ENCODE measurements at regions not wholly inside any gene's neighbourhood (a gene's known extent, or its start where the extent isn't known, plus 50 kb on each side); places are given as distances from the start of the nearest gene placed in this dataset.

DNA sequence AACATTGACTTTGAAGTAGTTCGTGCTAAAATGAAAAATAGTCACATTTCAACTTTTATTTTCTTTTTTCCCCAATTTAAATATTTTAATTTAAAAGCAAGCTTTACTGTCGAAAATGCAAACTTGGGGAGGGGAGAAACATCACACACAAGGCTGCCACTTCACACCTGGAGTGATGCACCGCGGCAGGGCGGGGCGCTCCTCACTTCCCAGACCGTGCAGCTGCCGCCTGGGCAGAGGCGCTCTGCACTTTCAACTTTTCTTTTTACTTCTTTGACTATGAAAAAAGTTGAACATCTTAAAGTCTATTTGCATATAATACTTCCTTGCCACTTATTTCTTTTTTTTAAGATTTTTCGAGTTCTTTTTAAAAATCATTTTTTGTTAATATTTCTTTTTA, 993.3 kb upstream of the GJE1 start:
- H3K36me3 Mint-ChIP-seq, result no peaks in the 10 kb centered on the region
- no peak overlapping the region for H3K4me3 Mint-ChIP-seq
- ATAC-seq, result no peak
- no peaks in the 10 kb centered on the region for H3K9me3 Mint-ChIP-seq
- no peak for DNase-seq (ENCODE audit: low spot score in 2 of 2)
- no peaks in the 10 kb centered on the region for H3K4me1 Mint-ChIP-seq
- H3K27ac Mint-ChIP-seq, result no peak overlapping the region

DNA sequence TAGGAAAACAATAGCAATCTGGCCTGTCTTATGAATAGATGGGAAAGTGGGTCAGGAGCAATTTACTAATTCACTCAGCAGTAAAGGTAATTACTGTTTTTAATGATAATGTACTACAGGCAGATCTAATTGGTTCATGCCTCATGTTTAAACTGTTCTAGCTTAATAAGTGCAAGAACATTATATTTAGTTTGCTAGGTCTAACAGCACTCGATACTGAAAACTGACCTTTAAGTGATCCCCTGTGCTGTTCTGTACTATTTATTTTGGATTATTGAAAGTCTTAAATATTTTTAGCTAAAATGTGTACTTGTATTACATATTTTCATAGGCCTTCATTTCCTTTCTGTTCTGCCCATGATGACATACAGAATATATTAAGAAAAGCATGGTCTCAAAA, 998.0 kb upstream of the GJE1 start:
- Mint-ChIP-seq H3K36me3 (no peaks in the 10 kb centered on the region), H3K4me3 (no peak overlapping the region), H3K9me3 (no peaks in the 10 kb centered on the region), H3K4me1 (no peaks in the 10 kb centered on the region), H3K27ac (no peak overlapping the region)
- ATAC-seq (no peak), DNase-seq (ENCODE audit: low spot score in 2 of 2) (no peak)

DNA sequence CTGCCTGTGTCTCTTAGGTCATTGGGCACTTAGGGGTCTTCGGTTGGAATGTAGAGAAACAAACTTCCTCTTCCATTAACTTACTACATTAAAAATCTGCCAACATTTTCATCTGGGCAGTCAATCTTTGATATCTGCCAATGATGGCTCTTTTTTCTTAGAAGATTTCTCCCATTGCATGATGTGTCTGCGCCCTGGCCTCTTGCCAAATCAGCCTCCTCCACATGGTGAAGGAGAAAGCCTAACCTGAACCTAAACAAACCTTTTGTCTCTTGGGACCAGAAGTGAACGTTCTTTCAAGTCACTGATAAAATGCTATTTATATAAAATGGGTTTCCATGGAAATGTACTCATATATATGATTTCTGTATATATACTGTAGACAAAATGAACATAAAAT, 998.9 kb upstream of the GJE1 start:
- H3K27ac Mint-ChIP-seq, result no peak overlapping the region
- no peaks in the 10 kb centered on the region for H3K9me3 Mint-ChIP-seq
- no peak overlapping the region for H3K4me3 Mint-ChIP-seq
- ATAC-seq, result no peak
- H3K4me1 Mint-ChIP-seq, result no peaks in the 10 kb centered on the region
- DNase-seq (ENCODE audit: low spot score in 2 of 2), result no peak
- H3K36me3 Mint-ChIP-seq, result no peaks in the 10 kb centered on the region

DNA sequence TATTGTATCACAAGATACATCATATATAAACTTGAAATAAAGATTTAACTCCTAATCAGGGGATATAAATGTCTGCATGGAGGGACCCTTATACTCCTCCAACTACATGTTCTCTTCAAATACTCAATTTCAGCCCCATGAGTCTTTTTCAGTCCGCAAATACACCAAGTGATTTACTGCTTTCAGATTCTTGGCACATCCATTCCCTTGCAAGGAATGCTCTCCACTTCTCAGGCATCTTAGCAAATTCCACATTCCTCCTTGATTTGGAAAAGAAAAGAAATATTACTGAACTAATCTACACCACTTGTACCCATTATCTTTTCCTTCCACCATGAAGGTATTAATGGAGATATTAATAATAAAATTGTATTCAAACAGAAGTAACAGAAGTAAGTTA, 999.4 kb upstream of the GJE1 start:
- Mint-ChIP-seq H3K27ac (no peak overlapping the region), H3K4me1 (no peaks in the 10 kb centered on the region), H3K9me3 (no peaks in the 10 kb centered on the region), H3K4me3 (no peak overlapping the region), H3K36me3 (no peaks in the 10 kb centered on the region)
- ATAC-seq, result no peak
- no peak for DNase-seq (ENCODE audit: low spot score in 2 of 2)

DNA sequence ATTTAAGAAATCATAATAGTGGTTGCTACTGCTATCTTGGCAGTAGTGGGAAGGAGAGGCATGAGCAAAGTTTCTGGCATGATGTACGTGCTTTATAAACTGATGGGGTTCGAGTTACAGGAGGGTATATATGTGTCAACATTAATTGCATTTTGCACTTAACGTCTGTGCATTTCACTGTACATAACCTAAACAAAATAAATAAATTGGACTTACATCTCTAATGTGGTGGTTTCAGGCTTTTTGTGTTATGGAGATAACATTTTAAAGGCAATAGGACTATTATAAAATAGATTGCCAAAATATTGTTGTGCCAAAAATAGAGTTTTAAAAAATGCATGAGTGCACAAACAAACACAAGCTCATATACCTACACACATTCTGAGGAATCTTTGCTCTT, 1001.1 kb upstream of the GJE1 start:
- no peaks in the 10 kb centered on the region for H3K4me1 Mint-ChIP-seq

DNA sequence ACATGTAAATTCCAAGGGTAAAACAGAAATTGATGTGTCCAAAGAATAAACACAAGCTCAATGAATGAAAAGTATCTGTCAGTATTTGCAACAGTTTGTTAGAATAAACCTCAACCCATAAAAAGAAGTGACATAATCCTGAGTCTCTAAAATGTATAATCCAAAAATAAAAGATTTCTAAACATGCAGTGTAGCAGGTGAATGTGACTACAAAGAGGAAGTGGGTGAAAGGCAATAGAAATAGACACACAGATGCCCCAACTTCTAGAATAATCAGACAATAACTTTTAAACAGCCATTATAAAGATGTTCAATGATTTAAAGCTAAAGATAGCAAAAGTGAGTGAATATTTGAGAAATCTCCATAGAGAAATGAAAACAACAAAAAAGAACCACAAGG, 1009.2 kb upstream of the GJE1 start:
- Mint-ChIP-seq H3K27ac (no peak overlapping the region), H3K9me3 (no peaks in the 10 kb centered on the region), H3K4me3 (no peak overlapping the region), H3K36me3 (no peaks in the 10 kb centered on the region), H3K4me1 (no peaks in the 10 kb centered on the region)
- DNase-seq (ENCODE audit: low spot score in 2 of 2), result no peak
- no peak for ATAC-seq

More for the DNA sequence above, 1001.1 kb upstream of the GJE1 start:
- Mint-ChIP-seq H3K9me3 (no peaks in the 10 kb centered on the region), H3K27ac (no peak overlapping the region), H3K4me3 (no peak overlapping the region), H3K36me3 (no peaks in the 10 kb centered on the region)
- DNase-seq (ENCODE audit: low spot score in 2 of 2) (no peak), ATAC-seq (no peak)

DNA sequence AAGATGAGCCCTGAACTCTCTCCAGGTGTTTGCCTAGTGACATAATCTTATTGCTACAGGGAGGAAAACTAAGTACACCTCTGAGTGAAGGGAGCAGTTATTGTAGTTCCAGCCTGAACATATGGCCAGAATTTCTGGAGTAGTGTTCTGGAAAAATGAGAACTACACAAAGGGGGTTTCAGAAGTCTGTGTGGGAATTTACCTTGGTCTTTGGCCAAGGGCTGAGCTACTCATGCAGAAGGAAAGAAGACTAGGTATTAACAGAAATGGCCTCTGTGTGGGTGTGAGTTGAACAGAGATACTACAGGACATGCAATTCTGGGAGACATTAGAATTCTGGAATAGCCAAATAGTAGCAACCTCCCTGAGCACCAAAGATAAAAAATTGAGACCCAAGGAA, 1009.7 kb upstream of the GJE1 start:
- Mint-ChIP-seq H3K36me3 (no peaks in the 10 kb centered on the region), H3K4me3 (no peak overlapping the region), H3K27ac (no peak overlapping the region), H3K9me3 (no peaks in the 10 kb centered on the region), H3K4me1 (no peaks in the 10 kb centered on the region)
- ATAC-seq, result no peak
- DNase-seq (ENCODE audit: low spot score in 2 of 2), result no peak

DNA sequence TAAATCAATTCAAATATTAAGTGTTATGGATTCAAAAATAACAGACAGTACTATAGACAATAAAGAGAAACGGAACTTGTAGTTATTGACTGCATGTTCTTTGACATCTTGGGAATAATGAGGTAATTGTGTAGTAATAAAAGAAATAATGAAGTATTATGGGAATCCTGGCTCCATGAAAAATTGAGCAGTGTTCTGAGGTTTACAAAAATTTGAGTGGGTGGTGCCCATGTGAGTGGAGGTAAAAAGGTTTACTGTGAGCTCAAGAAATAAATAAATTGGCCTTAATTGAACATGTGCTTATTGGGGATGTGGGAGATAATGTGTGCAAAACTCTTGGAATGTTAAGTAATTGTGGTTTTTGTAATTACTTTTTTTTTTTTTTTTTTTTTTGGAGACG, 1013.7 kb upstream of the GJE1 start:
- Mint-ChIP-seq H3K36me3 (no peaks in the 10 kb centered on the region), H3K27ac (no peak overlapping the region), H3K9me3 (no peaks in the 10 kb centered on the region), H3K4me3 (no peak overlapping the region), H3K4me1 (no peaks in the 10 kb centered on the region)
- no peak for DNase-seq (ENCODE audit: low spot score in 2 of 2)
- ATAC-seq, result no peak

DNA sequence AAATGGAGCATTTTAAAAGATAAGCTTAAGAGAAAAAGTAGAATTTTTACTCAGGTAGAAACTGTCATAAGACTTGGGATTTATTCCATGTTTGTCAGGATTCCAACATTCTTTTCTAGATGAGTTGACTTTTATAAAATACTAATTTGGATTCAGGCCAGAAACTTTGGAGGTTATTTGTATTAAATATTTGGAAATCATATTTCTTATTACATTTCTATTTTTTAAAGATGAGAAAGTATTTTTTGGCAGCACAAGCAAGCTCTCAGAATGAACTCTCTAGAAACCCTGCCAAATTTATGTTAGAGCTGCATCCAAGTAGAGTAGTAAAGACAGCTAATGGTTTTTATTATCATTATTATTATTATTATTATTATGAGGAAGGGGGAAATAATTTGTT, 1014.9 kb upstream of the GJE1 start:
- ATAC-seq (no peak), DNase-seq (ENCODE audit: low spot score in 2 of 2) (no peak)
- Mint-ChIP-seq H3K4me3 (no peak overlapping the region), H3K36me3 (no peaks in the 10 kb centered on the region), H3K9me3 (no peaks in the 10 kb centered on the region), H3K4me1 (no peaks in the 10 kb centered on the region), H3K27ac (no peak overlapping the region)

DNA sequence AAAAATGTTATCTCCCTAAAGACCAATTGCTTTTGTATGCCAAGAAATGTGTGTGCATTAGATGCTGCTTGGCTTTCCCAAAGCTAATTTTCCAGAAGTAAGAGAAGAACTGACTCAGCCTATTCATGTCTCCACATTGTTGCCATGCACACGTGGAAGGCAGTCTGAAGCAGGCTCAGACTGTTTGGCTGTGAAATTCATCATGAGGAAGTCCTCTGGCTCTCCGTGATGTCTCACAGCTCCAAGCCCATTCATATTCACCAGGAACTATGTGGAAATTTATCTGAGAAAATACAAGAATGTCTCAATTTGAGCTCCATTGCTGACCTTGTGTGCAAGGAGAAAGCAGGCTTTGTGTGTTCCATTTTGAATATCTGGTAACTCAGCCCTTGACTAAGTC, 1022.2 kb upstream of the GJE1 start:
- Mint-ChIP-seq H3K36me3 (no peaks in the 10 kb centered on the region), H3K4me3 (no peak overlapping the region), H3K9me3 (no peaks in the 10 kb centered on the region), H3K4me1 (no peaks in the 10 kb centered on the region), H3K27ac (no peak overlapping the region)
- no peak for ATAC-seq
- no peak for DNase-seq (ENCODE audit: low spot score in 2 of 2)

DNA sequence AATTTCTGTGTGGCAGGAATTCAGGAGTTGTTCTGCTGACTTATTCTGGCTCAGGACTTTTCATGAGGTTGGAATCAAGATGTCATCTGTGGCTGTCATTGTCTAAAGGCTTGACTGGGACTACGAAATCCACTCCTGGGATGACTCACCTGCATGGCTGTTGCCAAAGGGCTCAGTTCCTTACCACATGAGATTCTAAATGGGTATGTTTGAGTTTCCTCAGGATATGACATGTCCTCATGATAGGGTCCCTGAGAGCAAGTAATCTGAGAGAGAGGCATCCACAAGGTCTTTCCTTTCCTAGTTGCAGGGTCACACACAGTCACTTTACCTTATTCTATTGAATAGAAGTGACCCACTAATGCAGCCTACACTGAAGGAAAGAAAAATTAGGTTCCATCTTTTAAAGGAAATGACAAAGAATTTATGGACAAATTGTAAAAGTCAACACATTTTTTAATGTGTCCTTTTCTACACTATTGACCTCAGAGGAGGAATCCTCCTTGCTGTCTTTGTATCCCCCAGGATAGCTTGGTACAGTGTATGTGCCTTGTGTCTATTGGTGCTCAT, 1025.0 kb upstream of the GJE1 start:
- ATAC-seq, result peak; percentile 56
- no peaks in the 10 kb centered on the region for H3K36me3 Mint-ChIP-seq
- H3K27ac Mint-ChIP-seq, result no peak overlapping the region
- no peaks in the 10 kb centered on the region for H3K4me1 Mint-ChIP-seq
- H3K9me3 Mint-ChIP-seq, result no peaks in the 10 kb centered on the region
- DNase-seq (ENCODE audit: low spot score in 2 of 2), result no peak
- no peak overlapping the region for H3K4me3 Mint-ChIP-seq

DNA sequence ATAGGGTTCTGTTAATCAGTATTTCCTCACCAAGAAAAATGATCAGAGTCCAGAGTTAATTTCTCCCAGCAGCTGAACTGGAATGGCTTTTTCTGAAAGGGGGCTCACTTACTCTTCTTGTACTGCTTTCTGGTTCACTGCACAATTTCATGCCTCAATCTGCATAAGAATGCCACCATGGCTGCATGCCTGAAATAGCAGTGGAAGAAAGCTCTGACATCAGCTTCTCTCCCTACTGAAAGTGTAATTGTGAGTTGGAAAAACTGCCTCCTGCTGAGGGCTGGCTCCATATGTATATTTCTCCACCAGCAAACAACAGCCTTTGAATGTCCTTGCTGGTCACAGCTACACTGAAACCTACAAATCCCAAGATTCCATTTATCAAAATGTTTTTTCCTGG, 1027.2 kb upstream of the GJE1 start:
- Mint-ChIP-seq H3K4me3 (no peak overlapping the region), H3K27ac (no peak overlapping the region), H3K4me1 (no peaks in the 10 kb centered on the region), H3K9me3 (no peaks in the 10 kb centered on the region), H3K36me3 (no peaks in the 10 kb centered on the region)
- DNase-seq (ENCODE audit: low spot score in 2 of 2) (no peak), ATAC-seq (no peak)

DNA sequence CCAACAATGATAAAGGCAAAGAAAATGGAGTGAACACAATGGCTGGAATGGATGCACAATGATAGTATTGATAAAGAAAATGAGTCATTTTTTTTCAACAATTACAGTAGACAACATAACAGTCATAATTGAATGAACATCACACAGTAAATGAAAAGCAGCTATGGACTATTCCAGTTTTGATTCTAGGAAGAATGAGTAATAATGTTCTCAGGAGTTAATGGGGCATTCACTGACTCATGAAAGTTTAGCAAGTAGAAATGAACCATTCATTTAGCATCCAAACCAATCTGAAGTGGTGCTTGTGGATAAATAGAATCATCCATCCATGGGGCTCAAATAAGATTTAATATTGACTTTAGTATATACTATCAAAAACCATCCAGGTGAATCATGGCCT, 1029.5 kb upstream of the GJE1 start:
- Mint-ChIP-seq H3K36me3 (no peaks in the 10 kb centered on the region), H3K27ac (no peak overlapping the region), H3K9me3 (no peaks in the 10 kb centered on the region), H3K4me3 (no peak overlapping the region), H3K4me1 (no peaks in the 10 kb centered on the region)
- no peak for DNase-seq (ENCODE audit: low spot score in 2 of 2)
- ATAC-seq, result peak; percentile 76

DNA sequence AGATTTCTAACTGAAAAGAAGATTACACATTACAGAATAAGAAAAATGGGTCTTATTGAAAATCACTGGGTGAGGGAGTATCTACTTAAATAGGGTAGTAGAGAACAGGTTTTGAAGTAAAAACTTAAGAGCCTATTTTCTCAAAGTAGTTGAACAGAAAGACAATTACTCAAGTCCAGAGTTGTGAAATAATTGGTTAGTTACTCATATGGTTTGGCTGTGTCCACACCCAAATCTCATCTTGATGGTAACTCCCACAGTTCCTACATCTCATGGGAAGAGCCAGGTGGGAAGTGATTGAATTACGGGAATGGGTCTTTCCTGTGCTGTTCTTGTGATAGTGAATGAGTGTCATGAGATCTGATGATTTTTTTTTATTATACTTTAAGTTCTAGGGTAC, 1035.3 kb upstream of the GJE1 start:
- Mint-ChIP-seq H3K4me3 (no peak overlapping the region), H3K9me3 (no peaks in the 10 kb centered on the region), H3K36me3 (no peaks in the 10 kb centered on the region), H3K27ac (no peak overlapping the region), H3K4me1 (no peaks in the 10 kb centered on the region)
- DNase-seq (ENCODE audit: low spot score in 2 of 2) (no peak), ATAC-seq (no peak)

DNA sequence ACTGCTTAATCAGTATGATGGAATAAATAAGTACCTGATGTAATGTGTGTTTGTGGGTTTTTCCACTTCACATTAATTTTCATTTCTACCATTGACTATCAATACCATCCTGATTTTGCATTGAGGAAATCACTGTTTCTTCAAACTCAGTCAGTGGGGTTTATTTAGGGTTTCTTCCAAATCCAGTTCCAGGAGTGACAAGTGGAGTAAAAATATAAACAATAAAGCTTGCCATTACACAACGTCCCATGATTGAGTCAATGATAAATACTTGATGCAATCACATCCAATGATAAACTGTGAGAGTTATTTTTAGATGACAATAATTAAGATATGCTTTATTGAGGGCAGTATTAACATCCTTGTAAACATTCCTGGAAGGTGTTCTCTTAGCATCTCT, 1037.4 kb upstream of the GJE1 start:
- Mint-ChIP-seq H3K27ac (no peak overlapping the region), H3K9me3 (no peaks in the 10 kb centered on the region), H3K36me3 (no peaks in the 10 kb centered on the region), H3K4me1 (no peaks in the 10 kb centered on the region), H3K4me3 (no peak overlapping the region)
- ATAC-seq (no peak), DNase-seq (ENCODE audit: low spot score in 2 of 2) (no peak)

DNA sequence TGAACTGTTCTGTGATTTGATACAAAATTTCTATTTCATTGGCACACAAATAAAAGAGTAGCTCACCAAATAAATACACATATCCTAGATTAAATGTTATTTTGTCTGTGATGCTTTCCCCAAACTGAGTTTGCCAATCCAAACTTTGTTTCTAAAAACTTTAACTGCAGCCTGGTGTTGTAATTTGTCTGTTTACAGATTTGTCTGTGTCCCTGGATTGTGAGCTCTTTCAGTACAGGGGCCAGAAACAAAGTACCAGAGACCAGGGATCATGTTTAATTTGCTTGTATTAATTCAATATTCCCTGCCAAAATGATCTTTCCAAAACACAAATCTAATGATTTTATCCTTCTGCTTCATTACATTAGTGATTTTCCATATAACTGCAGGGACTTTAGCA, 1044.6 kb upstream of the GJE1 start:
- H3K9me3 Mint-ChIP-seq, result no peaks in the 10 kb centered on the region
- H3K27ac Mint-ChIP-seq, result no peak overlapping the region
- no peaks in the 10 kb centered on the region for H3K36me3 Mint-ChIP-seq
- DNase-seq (ENCODE audit: low spot score in 2 of 2) (no peak), ATAC-seq (no peak)
- no peaks in the 10 kb centered on the region for H3K4me1 Mint-ChIP-seq
- H3K4me3 Mint-ChIP-seq, result no peak overlapping the region
